HG03457 (cell line): ENCODE measurements at regions not wholly inside any gene's neighbourhood (a gene's known extent, or its start where the extent isn't known, plus 50 kb on each side); places are given as distances from the start of the nearest gene placed in this dataset.
"Not testable (repeated sequence)": the region's sequence is repeated elsewhere in the genome, so short reads cannot be mapped to it uniquely, and the experiment has no call there.

Experiments
- ATAC-seq: cut with Tn5 transposase; IDR thresholded peaks from one replicate; pipeline ENCODE4 v1.9.1; 2021; ENCODE audit warnings: moderate number of reproducible peaks; ENCODE audit not compliant: unreplicated experiment

DNA sequence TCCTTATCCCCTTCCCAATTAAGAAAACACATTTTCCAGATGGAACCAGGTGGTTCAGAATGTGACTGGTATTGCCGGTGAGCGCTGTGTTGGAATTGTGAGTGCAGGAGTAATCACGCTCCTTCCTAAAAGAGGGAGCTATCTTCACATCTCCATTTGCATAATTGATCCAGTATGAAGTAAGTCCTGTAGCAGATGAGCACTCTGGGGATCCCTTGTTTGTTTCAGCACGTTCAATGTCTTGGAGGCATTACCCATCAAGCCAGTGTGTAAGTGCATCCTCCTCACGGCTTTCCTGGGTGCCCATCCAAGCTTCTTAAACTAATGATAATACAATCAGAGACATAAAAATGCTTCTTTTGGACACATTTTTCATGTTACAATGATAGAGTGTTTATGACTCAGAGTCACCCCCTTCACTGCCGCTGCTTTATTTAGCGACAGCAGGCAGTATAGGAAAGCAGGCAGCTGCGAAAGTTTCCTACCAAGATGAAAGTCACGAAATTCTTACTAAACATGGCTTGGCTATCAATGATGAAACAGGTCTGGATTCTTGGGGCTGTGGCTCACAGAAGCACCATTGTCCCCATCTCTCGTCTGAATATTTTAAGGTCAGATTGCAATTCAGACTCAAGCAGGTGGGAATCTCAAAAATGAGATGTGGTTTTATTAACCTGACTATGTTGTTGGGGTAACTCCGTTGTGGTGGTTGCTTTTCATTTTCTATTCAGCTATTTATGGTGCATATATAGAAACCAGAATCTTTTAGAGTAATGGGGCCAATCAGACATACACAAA is 346.3 kb upstream of the MDFIC2 start:
- ATAC-seq, result no peak

GRCh38 chr3:70657454-70657853 is 345.0 kb upstream of the MDFIC2 start:
- ATAC-seq, result no peak

- no peak for ATAC-seq
Observed at GRCh38 chr3:70647823-70648222, 335.4 kb upstream of the MDFIC2 start.

GRCh38 chr3:70647094-70647493 is 334.7 kb upstream of the MDFIC2 start:
- ATAC-seq, result no peak

DNA sequence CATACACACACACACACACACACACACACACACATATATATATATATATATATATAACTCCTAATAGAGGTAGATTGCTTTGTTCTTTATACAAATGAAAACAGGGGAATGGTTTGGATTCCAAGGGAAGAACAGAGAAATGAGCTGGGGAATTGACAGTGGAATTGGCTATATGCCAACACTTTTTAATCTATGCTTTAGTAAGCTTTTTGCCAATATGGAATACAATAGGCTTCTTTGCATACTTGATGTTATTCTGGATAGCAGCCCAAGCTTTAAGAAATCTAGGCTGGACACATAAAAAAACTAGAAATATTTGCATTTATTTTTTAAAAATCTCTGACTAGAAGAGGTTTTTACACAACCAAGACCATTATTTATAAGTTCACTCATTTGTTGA is 334.2 kb upstream of the MDFIC2 start:
- no peak for ATAC-seq

GRCh38 chr3:70640481-70640880 is 328.0 kb upstream of the MDFIC2 start:
- ATAC-seq, result no peak

- no peak for ATAC-seq
Observed at GRCh38 chr3:70635301-70635700, 322.9 kb upstream of the MDFIC2 start.

DNA sequence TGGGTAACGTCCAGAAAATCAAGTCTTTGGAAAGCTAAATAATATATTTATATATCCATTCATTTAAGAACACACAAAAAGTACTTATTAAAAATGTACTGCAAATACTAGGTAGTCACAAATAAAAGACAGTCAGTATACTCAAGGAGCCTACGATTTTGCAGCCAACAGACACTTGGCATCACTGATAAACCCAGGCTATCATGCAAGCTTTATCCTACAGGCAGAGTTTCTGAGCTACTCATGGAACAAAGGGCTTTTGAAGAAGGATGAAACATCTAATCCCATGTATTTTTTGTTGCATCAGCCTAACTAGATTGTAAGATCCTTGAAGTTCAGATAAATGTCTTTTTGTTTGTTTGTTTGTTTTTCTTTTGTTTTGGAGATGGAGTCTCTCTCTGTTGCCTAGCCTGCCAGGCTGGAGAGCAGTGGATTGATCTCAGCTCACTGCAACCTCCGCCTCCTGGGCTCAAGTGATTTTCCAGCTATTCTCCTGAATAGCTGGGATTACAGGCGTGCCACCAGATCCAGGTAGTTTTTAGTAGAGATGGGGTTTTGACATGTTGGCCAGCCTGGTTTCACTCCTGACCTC is 319.4 kb upstream of the MDFIC2 start:
- ATAC-seq, result no peak

DNA sequence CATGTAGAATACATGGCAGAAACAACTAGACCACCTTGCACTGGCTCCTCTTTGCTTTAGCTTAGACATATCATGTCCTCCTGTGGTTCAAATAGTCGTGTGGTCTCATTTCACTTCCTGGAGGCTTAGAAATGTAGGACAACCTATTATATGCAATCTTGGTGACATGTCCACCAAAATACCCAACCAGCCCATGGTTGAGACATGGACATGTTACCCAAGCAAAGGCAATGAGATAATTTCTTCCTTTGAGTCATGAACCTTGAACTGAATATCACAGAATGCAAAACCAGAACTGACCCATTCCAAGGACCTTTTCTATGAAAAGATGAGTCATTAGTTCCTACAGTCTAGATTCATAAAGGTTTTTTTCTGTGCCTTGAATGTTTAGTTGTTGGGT is 309.0 kb upstream of the MDFIC2 start:
- no peak for ATAC-seq

- ATAC-seq, result no peak
Observed at GRCh38 chr3:70620956-70621355, 308.5 kb upstream of the MDFIC2 start.

- no peak for ATAC-seq
Observed at GRCh38 chr3:70620367-70620766, 307.9 kb upstream of the MDFIC2 start.

DNA sequence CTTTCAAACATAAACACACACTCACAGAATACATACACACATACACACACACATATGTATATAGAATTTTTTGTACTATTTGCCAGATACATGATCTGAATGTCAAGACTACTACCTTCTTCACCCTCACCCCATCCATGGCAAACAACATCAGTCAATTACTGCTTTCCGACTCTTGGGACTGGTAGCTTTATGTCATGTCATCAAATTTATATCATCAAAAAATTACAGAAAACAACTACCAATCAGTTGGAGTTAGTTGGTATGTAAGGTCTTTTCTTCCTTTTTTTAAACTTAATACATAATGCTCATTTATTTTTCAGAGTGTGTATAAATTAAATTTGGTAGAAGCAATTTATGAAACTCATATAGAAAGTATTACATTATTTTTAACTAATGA is 305.7 kb upstream of the MDFIC2 start:
- no peak for ATAC-seq

- not testable (repeated sequence) for ATAC-seq
Observed at GRCh38 chr3:70617349-70617748, 304.9 kb upstream of the MDFIC2 start.

GRCh38 chr3:70615286-70615685 is 302.8 kb upstream of the MDFIC2 start:
- no peak for ATAC-seq

- no peak for ATAC-seq
Observed at GRCh38 chr3:70614111-70614510, 301.7 kb upstream of the MDFIC2 start.

DNA sequence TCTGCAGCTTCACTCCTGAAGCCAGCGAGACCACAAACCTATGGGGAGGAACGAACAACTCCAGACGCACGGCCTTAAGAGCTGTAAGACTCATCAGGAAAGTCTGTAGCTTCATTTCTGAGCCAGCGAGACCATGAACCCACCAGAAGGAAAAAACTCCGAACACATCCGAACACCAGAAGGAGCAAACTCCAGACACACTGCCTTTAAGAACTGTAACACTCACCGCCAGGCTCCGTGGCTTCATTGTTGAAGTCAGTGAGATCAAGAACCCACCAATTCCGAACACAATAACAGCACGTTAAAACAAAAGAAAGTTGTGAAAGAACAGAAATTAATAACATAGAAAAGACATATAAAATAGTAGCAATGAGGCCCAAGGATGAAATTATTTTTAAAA is 300.5 kb upstream of the MDFIC2 start:
- no peak for ATAC-seq

- not testable (repeated sequence) for ATAC-seq
Observed at GRCh38 chr3:70611667-70612277, 299.3 kb upstream of the MDFIC2 start.

DNA sequence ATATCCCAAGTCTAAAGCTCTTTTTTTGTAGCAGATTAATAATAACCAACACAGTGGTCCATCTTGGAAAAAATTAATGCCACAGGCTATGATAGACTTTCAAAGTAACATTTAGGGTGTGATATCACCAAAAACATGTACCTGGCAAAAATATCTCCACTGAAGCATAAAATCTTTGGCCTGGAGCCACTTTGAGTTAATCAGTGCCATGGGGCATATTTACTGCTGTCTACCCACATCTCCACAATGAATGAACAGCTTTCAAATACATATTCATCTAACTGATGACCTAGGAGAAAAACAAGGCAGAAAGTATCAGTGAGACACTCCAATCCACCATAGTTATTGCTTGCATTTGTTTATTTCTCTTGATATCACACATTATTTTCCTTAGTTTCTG is 296.0 kb upstream of the MDFIC2 start:
- no peak for ATAC-seq

DNA sequence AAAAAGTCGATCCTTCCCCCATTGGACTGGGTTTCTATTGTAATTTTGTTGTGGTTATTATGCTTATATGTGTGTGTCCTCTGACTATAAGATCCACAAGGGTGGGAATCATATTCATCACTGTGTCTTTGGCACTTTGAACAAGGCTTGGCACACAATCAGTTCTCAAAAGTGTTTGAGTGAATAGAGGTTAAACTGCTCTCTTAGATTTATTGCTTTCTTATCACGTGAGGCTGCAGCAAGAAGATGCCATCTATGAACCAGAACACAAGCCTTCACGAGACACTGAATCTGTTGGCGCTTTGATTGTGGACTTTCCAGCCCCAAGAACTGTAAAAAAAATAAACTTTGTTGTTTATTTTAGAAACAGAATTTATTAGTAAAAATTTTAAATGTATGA is 295.0 kb upstream of the MDFIC2 start:
- no peak for ATAC-seq

GRCh38 chr3:70606018-70606417 is 293.6 kb upstream of the MDFIC2 start:
- no peak for ATAC-seq

DNA sequence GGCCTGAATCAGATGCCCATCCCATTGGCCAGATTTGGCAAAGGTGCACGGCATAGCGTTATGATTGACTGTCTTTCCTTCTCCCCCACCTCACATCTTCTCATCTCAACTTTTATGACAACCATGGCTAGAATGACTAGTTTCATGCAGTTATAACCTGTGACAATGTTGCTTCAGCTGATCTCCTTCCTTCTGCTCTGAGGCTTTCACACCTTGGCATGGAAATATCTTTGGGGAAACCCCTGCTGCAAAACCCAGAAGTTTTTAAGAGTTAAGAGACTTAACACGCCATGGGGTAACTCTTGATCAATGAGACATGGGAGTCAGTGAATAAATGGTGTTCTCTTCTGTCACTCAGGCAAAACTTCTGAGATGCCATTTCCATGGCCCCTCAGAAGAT is 290.7 kb upstream of the MDFIC2 start:
- ATAC-seq, result no peak

- no peak for ATAC-seq
Observed at GRCh38 chr3:70597312-70597711, 284.9 kb upstream of the MDFIC2 start.
